ENCODE measurements at regions not wholly inside any gene's neighbourhood (a gene's known extent, or its start where the extent isn't known, plus 50 kb on each side); places are given as distances from the start of the nearest gene placed in this dataset.

DNA sequence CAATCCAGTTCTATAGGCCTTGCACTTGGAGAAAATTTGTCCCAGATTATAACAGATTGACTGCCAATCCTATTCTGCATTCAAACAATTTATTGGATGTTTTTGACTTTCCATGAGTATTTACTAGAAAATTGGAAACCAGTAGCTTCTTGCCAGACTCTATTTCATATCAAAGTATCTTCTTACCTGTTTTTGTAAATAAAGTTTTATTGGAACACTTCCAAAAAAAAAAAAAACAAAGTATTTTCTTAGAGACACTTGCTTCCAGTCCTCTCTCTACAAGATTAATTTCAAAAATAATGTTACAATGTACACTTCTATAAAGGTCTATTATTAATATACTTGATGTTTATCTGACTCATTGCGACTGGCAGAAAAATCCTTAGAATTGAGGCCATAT lies 209.2 kb upstream of the PCDH9 start (continued):
- TF ChIP-seq HEYL (CRISPR knock-in tag; IDR thresholded peaks at IDR 0.05) = no peak
- no peak for TF ChIP-seq EHMT2 (IDR thresholded peaks at IDR 0.05; ENCODE audit: low read depth)
- TF ChIP-seq, protein P1, sequence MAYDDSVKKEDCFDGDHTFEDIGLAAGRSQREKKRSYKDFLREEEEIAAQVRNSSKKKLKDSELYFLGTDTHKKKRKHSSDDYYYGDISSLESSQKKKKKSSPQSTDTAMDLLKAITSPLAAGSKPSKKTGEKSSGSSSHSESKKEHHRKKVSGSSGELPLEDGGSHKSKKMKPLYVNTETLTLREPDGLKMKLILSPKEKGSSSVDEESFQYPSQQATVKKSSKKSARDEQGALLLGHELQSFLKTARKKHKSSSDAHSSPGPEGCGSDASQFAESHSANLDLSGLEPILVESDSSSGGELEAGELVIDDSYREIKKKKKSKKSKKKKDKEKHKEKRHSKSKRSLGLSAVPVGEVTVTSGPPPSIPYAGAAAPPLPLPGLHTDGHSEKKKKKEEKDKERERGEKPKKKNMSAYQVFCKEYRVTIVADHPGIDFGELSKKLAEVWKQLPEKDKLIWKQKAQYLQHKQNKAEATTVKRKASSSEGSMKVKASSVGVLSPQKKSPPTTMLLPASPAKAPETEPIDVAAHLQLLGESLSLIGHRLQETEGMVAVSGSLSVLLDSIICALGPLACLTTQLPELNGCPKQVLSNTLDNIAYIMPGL (CRISPR knock-in tag; IDR thresholded peaks at IDR 0.05; ENCODE audit: borderline replicate concordance) = no peak
- TF ChIP-seq KDM5A (IDR thresholded peaks at IDR 0.05) = no peak

DNA sequence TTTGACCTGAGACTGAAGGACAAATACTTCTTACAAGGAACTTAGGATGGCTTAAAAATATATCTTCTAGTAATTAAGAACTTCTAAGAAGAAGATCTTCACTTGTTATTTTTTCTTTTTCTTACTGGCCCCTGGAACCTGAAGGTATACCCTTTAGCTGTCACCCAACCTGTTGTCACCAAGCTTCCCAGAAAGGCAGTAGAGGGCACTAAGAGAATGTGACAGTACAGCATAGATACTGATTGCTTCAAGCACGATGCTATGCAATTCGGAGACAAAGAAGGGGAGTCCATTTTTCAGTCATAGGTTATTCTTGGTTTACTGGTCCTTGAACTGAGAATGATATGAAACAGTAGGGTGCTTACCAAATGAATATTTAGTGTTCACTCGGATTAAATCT lies 208.3 kb upstream of the PCDH9 start:
- FAIRE-seq (no peak), DNase-seq (ENCODE audit: low read depth in 1 of 2, low spot score in 1 of 2) (peak in 1 of 2 experiments; percentile 4), ATAC-seq (no peak)
- Histone ChIP-seq H3K4me2 (no peak overlapping the region), H3K4me1 (no peaks in the 10 kb centered on the region), H3K4me3 (no peak overlapping the region), H3K27ac (no peak overlapping the region), H3K9me3 (no peaks in the 10 kb centered on the region)
- WGBS (ENCODE audit: missing lambda C conversion rate) = 22% methylated on average over 3 of the region's 3 CpGs
- ChIA-PET CTCF (no interaction called here), POLR2A (no interaction called here)
- TF ChIP-seq RAD21 (conservative IDR thresholded peaks at IDR 0.05 in 1 of 2, IDR thresholded peaks at IDR 0.05 in 1 of 2) = peak; percentile 17 to 27; a peak in 1 of 5 replicates
- no peak for TF ChIP-seq EHF (CRISPR knock-in tag; IDR thresholded peaks at IDR 0.05)
- no peak for TF ChIP-seq JUN (IDR thresholded peaks at IDR 0.05)

DNA sequence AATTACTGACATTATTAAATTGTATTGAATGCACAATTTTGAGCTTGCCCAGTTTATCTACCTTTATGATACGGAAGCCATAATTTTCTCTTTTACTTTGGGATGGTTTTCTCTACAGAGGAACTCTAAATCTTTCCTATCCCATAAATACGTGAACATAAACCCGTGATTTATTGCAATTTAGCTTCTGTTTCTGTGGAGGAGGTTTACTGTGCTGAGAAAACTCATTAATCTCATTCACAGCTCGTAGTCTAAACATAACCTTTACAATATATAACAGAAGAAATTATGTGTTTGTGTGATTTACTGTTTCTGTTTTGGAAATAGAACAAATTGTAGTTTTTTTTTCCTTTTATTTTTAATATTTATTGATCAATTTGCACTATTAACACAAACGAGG lies 207.1 kb upstream of the PCDH9 start:
- no peak overlapping the region for H3K27ac ChIP-seq
- FAIRE-seq = no peak
- DNase-seq (ENCODE audit: low read depth in 1 of 2, low spot score in 1 of 2) = no peak
- H3K4me2 ChIP-seq = no peak overlapping the region
- TF ChIP-seq MAFK (IDR thresholded peaks at IDR 0.05; ENCODE audit: partially characterized antibody) (no peak), FOSL2 (IDR thresholded peaks at IDR 0.05) (no peak), FOSL2 (CRISPR knock-in tag; IDR thresholded peaks at IDR 0.05) (no peak), NR3C1 (IDR thresholded peaks at IDR 0.05) (no peak), HOXB5 (CRISPR knock-in tag; IDR thresholded peaks at IDR 0.05) (no peak), KDM5A (IDR thresholded peaks at IDR 0.05) (no peak), NPAS2 (CRISPR knock-in tag; IDR thresholded peaks at IDR 0.05; ENCODE audit: borderline replicate concordance) (no peak), KDM1A (IDR thresholded peaks at IDR 0.05; ENCODE audit: low read depth) (no peak), CHD2 (IDR thresholded peaks at IDR 0.05; ENCODE audit: low read length, partially characterized antibody) (no peak), ZC3H11A (IDR thresholded peaks at IDR 0.05) (no peak), NFE2L2 (conservative IDR thresholded peaks at IDR 0.05; ENCODE audit: low read length) (no peak), ZNF302 (CRISPR knock-in tag; IDR thresholded peaks at IDR 0.05) (no peak), CHD4 (IDR thresholded peaks at IDR 0.05; ENCODE audit: borderline replicate concordance) (no peak), RAD21 (conservative IDR thresholded peaks at IDR 0.05 in 1 of 2, IDR thresholded peaks at IDR 0.05 in 1 of 2) (no peak), JUNB (IDR thresholded peaks at IDR 0.05) (no peak), FOSB (CRISPR knock-in tag; IDR thresholded peaks at IDR 0.05) (no peak), ZFP36 (IDR thresholded peaks at IDR 0.05; ENCODE audit: borderline replicate concordance, partially characterized antibody) (no peak)
- TF ChIP-seq, protein P2, sequence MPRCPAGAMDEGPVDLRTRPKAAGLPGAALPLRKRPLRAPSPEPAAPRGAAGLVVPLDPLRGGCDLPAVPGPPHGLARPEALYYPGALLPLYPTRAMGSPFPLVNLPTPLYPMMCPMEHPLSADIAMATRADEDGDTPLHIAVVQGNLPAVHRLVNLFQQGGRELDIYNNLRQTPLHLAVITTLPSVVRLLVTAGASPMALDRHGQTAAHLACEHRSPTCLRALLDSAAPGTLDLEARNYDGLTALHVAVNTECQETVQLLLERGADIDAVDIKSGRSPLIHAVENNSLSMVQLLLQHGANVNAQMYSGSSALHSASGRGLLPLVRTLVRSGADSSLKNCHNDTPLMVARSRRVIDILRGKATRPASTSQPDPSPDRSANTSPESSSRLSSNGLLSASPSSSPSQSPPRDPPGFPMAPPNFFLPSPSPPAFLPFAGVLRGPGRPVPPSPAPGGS (IDR thresholded peaks at IDR 0.05) = no peak
- TF ChIP-seq, protein P3, sequence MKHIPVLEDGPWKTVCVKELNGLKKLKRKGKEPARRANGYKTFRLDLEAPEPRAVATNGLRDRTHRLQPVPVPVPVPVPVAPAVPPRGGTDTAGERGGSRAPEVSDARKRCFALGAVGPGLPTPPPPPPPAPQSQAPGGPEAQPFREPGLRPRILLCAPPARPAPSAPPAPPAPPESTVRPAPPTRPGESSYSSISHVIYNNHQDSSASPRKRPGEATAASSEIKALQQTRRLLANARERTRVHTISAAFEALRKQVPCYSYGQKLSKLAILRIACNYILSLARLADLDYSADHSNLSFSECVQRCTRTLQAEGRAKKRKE (CRISPR knock-in tag; IDR thresholded peaks at IDR 0.05; ENCODE audit: low read depth) = no peak
- CTCF ChIA-PET = no interaction called here
- H3K9me3 ChIP-seq = no peaks in the 10 kb centered on the region
- no peak for ATAC-seq
- 21% methylated on average over 5 of the region's 5 CpGs for WGBS (ENCODE audit: missing lambda C conversion rate)
- no peak overlapping the region for H3K4me3 ChIP-seq
- H3K4me1 ChIP-seq = no peaks in the 10 kb centered on the region
- POLR2A ChIA-PET = no interaction called here
